ENCODE measurements at regions not wholly inside any gene's neighbourhood (a gene's known extent, or its start where the extent isn't known, plus 50 kb on each side); places are given as distances from the start of the nearest gene placed in this dataset.

DNA sequence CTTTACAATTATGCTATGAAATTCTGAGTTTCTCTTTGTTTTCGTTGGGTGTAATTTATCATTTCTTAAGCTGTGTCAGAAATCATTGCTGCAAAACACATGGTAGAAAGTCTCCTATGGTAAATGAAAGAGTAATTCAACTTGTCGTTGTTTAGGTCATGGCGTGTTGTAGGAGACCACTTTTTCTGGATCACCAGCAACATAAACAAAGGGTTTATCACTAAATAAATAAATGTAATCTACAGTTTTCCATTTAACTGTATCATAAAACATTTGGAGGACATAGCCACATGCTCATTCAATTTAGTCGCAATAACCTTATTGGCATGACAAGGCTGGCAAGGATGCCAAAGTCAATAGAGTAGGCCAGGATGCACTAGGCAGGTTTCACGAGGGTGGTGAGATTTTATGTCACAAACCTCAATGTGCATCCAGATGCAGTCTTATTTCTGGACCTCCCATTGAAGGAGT, 154.4 kb upstream of the ERCC6L2 start:
- no peak for ATAC-seq
- Histone ChIP-seq H3K4me2 (ENCODE audit: low read depth, low read length) (no peak overlapping the region), H3K79me2 (ENCODE audit: insufficient read depth, low read length) (no peaks in the 10 kb centered on the region), H3K9ac (ENCODE audit: insufficient read depth, low read depth, low read length) (no peak overlapping the region), H3K36me3 (replicated peaks in 1 of 2; ENCODE audit: control insufficient read depth in 1 of 2, insufficient read depth in 2 of 2, low read length in 2 of 2) (no peaks in the 10 kb centered on the region), H3K9me3 (ENCODE audit: low read length) (peaks cover 12% of the 10 kb centered on the region; the same call in 1 of the 2 replicates), H4K20me1 (ENCODE audit: insufficient read depth, low read length) (no peaks in the 10 kb centered on the region), H2AFZ (ENCODE audit: low read length) (no peak overlapping the region), H3K27ac (ENCODE audit: extremely low read length, insufficient read depth, low read length) (no peak overlapping the region), H3K4me3 (replicated peaks in 1 of 3; ENCODE audit: insufficient read depth in 1 of 3, low read depth in 2 of 3, low read length in 3 of 3) (no peak overlapping the region), H3K27me3 (ENCODE audit: control insufficient read depth in 1 of 2, insufficient read depth in 2 of 2, low read length in 2 of 2) (no peaks in the 10 kb centered on the region), H3K4me1 (ENCODE audit: insufficient read depth, low read length) (peaks cover 55% of the 10 kb centered on the region)
- ChIA-PET POLR2A (no interaction called here), CTCF (ENCODE audit: low intra/inter-chr PET ratio, low total read pairs) (no interaction called here)
- in situ Hi-C loops (cut with HindIII; ENCODE audit: extremely low pct_ligation_motif_present, low pct_unique_long_range_greater_than_20kb) (no loop called here), intact Hi-C loops (cut with micrococcal nuclease; ENCODE audit: unreplicated experiment) (loop anchor here (10.0 kb wide), 1 partner anchor 206 kb away; the partner anchor contains the start of gene PTCH1)
- 92% methylated on average over 5 of the region's 5 CpGs for WGBS (ENCODE audit: low lambda C conversion rate)
- no TSS peak for BruUV-seq (replicated peaks)
- no peak for DNase-seq (ENCODE audit: low spot score)
- no peak for FAIRE-seq
- TF ChIP-seq ELF1 (CRISPR knock-in tag; IDR thresholded peaks at IDR 0.05) (no peak), SP2 (CRISPR knock-in tag; IDR thresholded peaks at IDR 0.05) (no peak), THYN1 (CRISPR knock-in tag; IDR thresholded peaks at IDR 0.05; ENCODE audit: borderline replicate concordance, low read depth) (no peak), TARDBP (CRISPR knock-in tag; IDR thresholded peaks at IDR 0.05) (no peak), ZNF232 (CRISPR knock-in tag; IDR thresholded peaks at IDR 0.05; ENCODE audit: borderline replicate concordance) (no peak), PHF5A (CRISPR knock-in tag; IDR thresholded peaks at IDR 0.05; ENCODE audit: low read depth, unreplicated experiment) (no peak), PRPF4 (IDR thresholded peaks at IDR 0.05; ENCODE audit: low read depth, low read length, poor library complexity, severe bottlenecking) (no peak)
- TF ChIP-seq, protein P1, sequence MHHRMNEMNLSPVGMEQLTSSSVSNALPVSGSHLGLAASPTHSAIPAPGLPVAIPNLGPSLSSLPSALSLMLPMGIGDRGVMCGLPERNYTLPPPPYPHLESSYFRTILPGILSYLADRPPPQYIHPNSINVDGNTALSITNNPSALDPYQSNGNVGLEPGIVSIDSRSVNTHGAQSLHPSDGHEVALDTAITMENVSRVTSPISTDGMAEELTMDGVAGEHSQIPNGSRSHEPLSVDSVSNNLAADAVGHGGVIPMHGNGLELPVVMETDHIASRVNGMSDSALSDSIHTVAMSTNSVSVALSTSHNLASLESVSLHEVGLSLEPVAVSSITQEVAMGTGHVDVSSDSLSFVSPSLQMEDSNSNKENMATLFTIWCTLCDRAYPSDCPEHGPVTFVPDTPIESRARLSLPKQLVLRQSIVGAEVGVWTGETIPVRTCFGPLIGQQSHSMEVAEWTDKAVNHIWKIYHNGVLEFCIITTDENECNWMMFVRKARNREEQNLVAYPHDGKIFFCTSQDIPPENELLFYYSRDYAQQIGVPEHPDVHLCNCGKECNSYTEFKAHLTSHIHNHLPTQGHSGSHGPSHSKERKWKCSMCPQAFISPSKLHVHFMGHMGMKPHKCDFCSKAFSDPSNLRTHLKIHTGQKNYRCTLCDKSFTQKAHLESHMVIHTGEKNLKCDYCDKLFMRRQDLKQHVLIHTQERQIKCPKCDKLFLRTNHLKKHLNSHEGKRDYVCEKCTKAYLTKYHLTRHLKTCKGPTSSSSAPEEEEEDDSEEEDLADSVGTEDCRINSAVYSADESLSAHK (CRISPR knock-in tag; IDR thresholded peaks at IDR 0.05; ENCODE audit: borderline replicate concordance), result no peak
- TF ChIP-seq, protein P2, sequence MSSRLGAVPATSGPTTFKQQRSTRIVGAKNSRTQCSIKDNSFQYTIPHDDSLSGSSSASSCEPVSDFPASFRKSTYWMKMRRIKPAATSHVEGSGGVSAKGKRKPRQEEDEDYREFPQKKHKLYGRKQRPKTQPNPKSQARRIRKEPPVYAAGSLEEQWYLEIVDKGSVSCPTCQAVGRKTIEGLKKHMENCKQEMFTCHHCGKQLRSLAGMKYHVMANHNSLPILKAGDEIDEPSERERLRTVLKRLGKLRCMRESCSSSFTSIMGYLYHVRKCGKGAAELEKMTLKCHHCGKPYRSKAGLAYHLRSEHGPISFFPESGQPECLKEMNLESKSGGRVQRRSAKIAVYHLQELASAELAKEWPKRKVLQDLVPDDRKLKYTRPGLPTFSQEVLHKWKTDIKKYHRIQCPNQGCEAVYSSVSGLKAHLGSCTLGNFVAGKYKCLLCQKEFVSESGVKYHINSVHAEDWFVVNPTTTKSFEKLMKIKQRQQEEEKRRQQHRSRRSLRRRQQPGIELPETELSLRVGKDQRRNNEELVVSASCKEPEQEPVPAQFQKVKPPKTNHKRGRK (CRISPR knock-in tag; IDR thresholded peaks at IDR 0.05), result no peak

Data from HepG2 (cell line).